Suprapubic skin (tissue), 4 donors: ENCODE measurements at regions not wholly inside any gene's neighbourhood (a gene's known extent, or its start where the extent isn't known, plus 50 kb on each side); places are given as distances from the start of the nearest gene placed in this dataset.

Experiments
- DNase-seq, 2 donors: peaks; one replicate each; pipeline ENCODE4 v3.0.0-alpha.2; 2019; ENCODE audit warnings: low spot score in 2 of 2
- H3K27ac ChIP-seq: fragments of 200-600 bp; sonication (generic); one replicate; pipeline ENCODE4 v1.5.1; 2019
- H3K27me3 ChIP-seq: fragments of 200-600 bp; sonication (generic); one replicate; pipeline ENCODE4 v1.5.1; 2019
- H3K36me3 ChIP-seq: fragments of 200-600 bp; sonication (generic); one replicate; pipeline ENCODE4 v1.5.1; 2019
- H3K4me1 ChIP-seq: fragments of 200-600 bp; sonication (generic); one replicate; pipeline ENCODE4 v1.5.1; 2019
- H3K4me3 ChIP-seq: fragments of 200-600 bp; sonication (generic); one replicate; pipeline ENCODE4 v1.5.1; 2019; ENCODE audit warnings: mild to moderate bottlenecking
- H3K9me3 ChIP-seq: fragments of 200-600 bp; sonication (generic); one replicate; pipeline ENCODE4 v1.5.1; 2019
- CTCF ChIP-seq, 2 donors: fragments of 200-600 bp in 1 of 2; fragments of 450-650 bp in 1 of 2; sonication (generic) in 1 of 2; IDR thresholded peaks; one replicate each; pipeline ENCODE4 v1.5.1; 2016 to 2019; ENCODE audit warnings: antibody characterized with exemption in 2 of 2, mild to moderate bottlenecking in 1 of 2, moderate library complexity in 1 of 2
- EP300 ChIP-seq: sonication (generic); formaldehyde crosslinking; IDR thresholded peaks from one replicate; pipeline ENCODE4 v1.6.1; 2017; ENCODE audit warnings: antibody characterized with exemption
- POLR2A ChIP-seq, 2 donors: fragments of 450-650 bp; IDR thresholded peaks; one replicate each; pipeline ENCODE4 v1.6.1; 2017; ENCODE audit warnings: antibody characterized with exemption in 2 of 2, mild to moderate bottlenecking in 2 of 2, moderate library complexity in 2 of 2
- POLR2AphosphoS5 ChIP-seq, 3 donors: sonication (generic); formaldehyde crosslinking; IDR thresholded peaks; one replicate each; pipeline ENCODE4 v1.6.1; 2017; ENCODE audit warnings: antibody characterized with exemption in 3 of 3
- WGBS: methylation state at CpG from one replicate; pipeline ENCODE4 v1.1.5; 2018; 5-methylcytosine and 5-hydroxymethylcytosine counted together

DNA sequence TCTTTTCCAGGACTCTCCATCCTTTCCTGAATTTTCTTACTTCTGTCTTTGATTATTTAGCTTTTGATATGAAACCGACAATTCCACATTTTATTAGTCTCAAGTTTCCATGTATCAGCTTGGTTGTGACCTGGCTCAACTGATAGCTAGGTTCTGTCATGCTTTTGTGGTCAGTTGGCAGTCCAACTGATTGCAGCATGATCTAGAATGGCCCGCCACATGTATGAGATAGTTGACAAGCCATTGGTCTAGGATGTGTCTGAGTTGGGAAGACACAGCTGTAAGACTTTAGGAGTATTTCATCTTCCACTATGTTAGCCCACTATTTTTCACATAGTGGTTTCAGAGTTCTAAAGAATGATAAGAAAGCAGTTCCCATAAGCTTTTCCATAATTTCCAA is 117.5 kb upstream of the GRID2 start:
- Histone ChIP-seq H3K4me1 (no peaks in the 10 kb centered on the region), H3K27ac (no peak overlapping the region), H3K9me3 (no peaks in the 10 kb centered on the region), H3K36me3 (no peaks in the 10 kb centered on the region), H3K27me3 (no peaks in the 10 kb centered on the region), H3K4me3 (no peak overlapping the region)
- TF ChIP-seq POLR2A (IDR thresholded peaks at IDR 0.05) (no peak), CTCF (IDR thresholded peaks at IDR 0.05) (no peak), POLR2AphosphoS5 (IDR thresholded peaks at IDR 0.05) (no peak), EP300 (no peak)
- WGBS = 94% methylated on average over 2 of the region's 2 CpGs
- DNase-seq = no peak

- no peaks in the 10 kb centered on the region for H3K4me1 ChIP-seq
- no peak overlapping the region for H3K4me3 ChIP-seq
- H3K9me3 ChIP-seq = no peaks in the 10 kb centered on the region
- H3K27me3 ChIP-seq = no peaks in the 10 kb centered on the region
- no peak for TF ChIP-seq CTCF (IDR thresholded peaks at IDR 0.05)
- TF ChIP-seq EP300 = no peak
- TF ChIP-seq POLR2AphosphoS5 (IDR thresholded peaks at IDR 0.05) = no peak
- no peak for TF ChIP-seq POLR2A (IDR thresholded peaks at IDR 0.05)
- no peaks in the 10 kb centered on the region for H3K36me3 ChIP-seq
- no peak for DNase-seq
- H3K27ac ChIP-seq = no peak overlapping the region
Measured at GRCh38 chr4:92189146-92189545, 114.6 kb upstream of the GRID2 start.

GRCh38 chr4:92198711-92199110 is 105.1 kb upstream of the GRID2 start:
- H3K9me3 ChIP-seq = no peaks in the 10 kb centered on the region
- no peaks in the 10 kb centered on the region for H3K4me1 ChIP-seq
- TF ChIP-seq POLR2A (IDR thresholded peaks at IDR 0.05) (no peak), POLR2AphosphoS5 (IDR thresholded peaks at IDR 0.05) (no peak), CTCF (IDR thresholded peaks at IDR 0.05) (no peak)
- H3K36me3 ChIP-seq = no peaks in the 10 kb centered on the region
- H3K27me3 ChIP-seq = no peaks in the 10 kb centered on the region
- no peak overlapping the region for H3K4me3 ChIP-seq
- H3K27ac ChIP-seq = no peak overlapping the region
- DNase-seq = no peak
- WGBS = 83% methylated on average over 4 of the region's 4 CpGs

GRCh38 chr4:92199135-92199534 is 104.6 kb upstream of the GRID2 start:
- Histone ChIP-seq H3K27ac (no peak overlapping the region), H3K4me1 (no peaks in the 10 kb centered on the region), H3K9me3 (no peaks in the 10 kb centered on the region), H3K27me3 (no peaks in the 10 kb centered on the region), H3K36me3 (no peaks in the 10 kb centered on the region), H3K4me3 (no peak overlapping the region)
- 94% methylated on average over 2 of the region's 2 CpGs for WGBS
- TF ChIP-seq POLR2A (IDR thresholded peaks at IDR 0.05) = no peak
- TF ChIP-seq POLR2AphosphoS5 (IDR thresholded peaks at IDR 0.05) = no peak
- no peak for TF ChIP-seq EP300
- no peak for TF ChIP-seq CTCF (IDR thresholded peaks at IDR 0.05)
- DNase-seq = no peak

DNA sequence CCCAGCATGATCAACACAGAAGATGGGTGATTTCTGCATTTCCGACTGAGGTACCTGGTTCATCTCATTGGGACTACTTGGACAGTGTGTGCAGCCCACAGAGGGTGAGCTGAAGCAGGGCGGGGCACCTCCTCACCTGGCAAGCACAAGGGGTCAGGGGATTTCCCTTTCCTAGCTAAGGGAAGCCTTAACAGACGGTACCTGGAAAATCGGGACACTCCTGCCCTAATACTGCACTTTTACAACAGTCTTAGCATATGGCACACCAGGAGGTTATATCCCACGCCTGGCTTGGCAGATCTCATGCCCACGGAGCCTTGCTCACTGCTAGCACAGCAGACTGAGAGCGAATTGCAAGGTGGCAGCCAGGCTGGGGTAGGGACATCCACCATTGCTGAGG is 92.9 kb upstream of the GRID2 start:
- no peak for TF ChIP-seq EP300
- no peak for TF ChIP-seq POLR2AphosphoS5 (IDR thresholded peaks at IDR 0.05)
- no peak for TF ChIP-seq POLR2A (IDR thresholded peaks at IDR 0.05)
- no peak for TF ChIP-seq CTCF (IDR thresholded peaks at IDR 0.05)
- Histone ChIP-seq H3K36me3 (no peaks in the 10 kb centered on the region), H3K4me3 (no peak overlapping the region), H3K27ac (no peak overlapping the region), H3K9me3 (peaks cover 3% of the 10 kb centered on the region), H3K27me3 (no peaks in the 10 kb centered on the region), H3K4me1 (no peaks in the 10 kb centered on the region)
- no peak for DNase-seq
- WGBS = 73% methylated on average over 7 of the region's 7 CpGs
